VCaP (cell line): ENCODE measurements at regions not wholly inside any gene's neighbourhood (a gene's known extent, or its start where the extent isn't known, plus 50 kb on each side); places are given as distances from the start of the nearest gene placed in this dataset.

Source experiments
- H3K27ac ChIP-seq: fragments of 450-650 bp; 2 replicates; pipeline ENCODE4 v1.5.1; 2017
- TF ChIP-seq, protein P1 (sequence below): fragments of 450-650 bp; conservative IDR thresholded peaks from 2 replicates; pipeline ENCODE4 v1.5.1; 2017; ENCODE audit warnings: mild to moderate bottlenecking, moderate library complexity

DNA sequence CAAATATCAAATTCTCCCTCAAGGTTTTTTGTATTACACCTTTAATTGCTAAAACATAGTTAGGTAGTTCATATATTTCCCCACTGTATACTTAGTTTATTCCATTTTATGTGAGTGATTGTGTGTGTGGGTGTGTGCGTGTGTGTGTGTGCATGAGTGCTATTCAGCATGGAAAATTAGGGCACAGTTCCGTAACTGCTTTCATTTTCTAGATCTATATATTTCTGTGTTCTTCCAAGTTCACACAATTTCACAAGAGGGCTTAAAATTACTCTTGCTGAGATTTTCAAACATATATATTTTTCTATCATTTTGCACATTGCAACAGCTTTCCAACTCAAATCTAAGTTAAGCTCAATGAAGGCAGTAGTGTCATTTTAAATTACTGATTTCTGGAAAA lies 782.9 kb upstream of the SOX9 start:
- no peak overlapping the region for H3K27ac ChIP-seq
- TF ChIP-seq, protein P1, sequence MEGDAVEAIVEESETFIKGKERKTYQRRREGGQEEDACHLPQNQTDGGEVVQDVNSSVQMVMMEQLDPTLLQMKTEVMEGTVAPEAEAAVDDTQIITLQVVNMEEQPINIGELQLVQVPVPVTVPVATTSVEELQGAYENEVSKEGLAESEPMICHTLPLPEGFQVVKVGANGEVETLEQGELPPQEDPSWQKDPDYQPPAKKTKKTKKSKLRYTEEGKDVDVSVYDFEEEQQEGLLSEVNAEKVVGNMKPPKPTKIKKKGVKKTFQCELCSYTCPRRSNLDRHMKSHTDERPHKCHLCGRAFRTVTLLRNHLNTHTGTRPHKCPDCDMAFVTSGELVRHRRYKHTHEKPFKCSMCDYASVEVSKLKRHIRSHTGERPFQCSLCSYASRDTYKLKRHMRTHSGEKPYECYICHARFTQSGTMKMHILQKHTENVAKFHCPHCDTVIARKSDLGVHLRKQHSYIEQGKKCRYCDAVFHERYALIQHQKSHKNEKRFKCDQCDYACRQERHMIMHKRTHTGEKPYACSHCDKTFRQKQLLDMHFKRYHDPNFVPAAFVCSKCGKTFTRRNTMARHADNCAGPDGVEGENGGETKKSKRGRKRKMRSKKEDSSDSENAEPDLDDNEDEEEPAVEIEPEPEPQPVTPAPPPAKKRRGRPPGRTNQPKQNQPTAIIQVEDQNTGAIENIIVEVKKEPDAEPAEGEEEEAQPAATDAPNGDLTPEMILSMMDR: no peak

DNA sequence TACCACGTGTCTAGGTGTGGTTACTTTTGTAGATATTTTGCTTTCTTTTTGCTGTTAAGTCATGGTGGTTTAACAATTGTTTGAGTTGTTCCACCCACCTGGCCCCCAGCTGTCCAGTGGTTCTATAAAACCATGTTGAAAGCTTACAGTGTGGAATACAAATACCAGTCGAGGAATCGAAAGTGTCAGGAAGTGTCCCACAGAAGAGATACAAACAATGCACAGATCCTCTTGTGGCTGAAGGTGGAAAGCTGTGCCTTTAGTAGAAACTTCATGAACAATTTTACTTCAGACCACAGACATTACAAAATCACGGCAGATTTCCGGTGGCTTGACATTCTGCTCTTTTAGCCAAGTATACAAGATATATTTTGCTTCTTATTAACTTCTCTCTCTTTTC lies 782.4 kb upstream of the SOX9 start:
- TF ChIP-seq, protein P1: no peak
- H3K27ac ChIP-seq: no peak overlapping the region

DNA sequence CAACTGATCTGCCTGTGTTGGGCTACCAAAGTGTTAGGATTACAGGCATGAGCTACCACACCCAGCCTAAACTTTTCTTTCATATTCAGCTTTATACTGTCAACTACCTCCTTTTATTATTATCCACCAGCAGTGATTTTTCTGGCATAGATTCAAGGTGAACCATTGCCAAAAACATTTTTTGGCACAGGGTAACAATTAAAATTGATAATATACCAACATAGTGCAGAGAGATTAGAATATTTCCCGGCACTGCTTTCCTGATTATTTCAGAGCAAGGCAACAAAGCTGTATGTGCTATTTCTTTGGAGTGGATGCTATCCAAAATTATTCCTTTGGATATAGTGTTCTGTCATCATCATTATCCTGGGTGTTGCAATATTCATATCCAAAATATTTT lies 781.6 kb upstream of the SOX9 start:
- TF ChIP-seq, protein P1: no peak
- H3K27ac ChIP-seq: no peak overlapping the region

DNA sequence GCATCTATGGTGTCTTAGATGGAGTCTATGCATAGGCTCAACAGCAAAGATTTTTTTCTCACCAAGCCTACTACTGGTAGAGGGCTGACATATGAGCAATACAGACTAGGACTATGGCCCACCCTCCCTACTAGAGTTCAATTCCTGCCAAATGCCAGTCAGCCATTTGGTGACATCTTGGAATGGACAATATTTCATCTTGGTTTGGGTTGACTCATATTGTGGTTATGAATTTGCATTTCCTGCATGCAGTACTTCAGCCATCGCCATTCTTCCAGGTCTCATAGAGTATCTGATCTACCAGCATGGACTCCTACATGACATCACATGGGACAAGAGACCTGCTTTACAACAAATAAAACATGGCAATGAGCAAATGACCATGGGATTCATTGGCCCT lies 778.1 kb upstream of the SOX9 start:
- TF ChIP-seq, protein P1: no peak
- H3K27ac ChIP-seq: no peak overlapping the region

DNA sequence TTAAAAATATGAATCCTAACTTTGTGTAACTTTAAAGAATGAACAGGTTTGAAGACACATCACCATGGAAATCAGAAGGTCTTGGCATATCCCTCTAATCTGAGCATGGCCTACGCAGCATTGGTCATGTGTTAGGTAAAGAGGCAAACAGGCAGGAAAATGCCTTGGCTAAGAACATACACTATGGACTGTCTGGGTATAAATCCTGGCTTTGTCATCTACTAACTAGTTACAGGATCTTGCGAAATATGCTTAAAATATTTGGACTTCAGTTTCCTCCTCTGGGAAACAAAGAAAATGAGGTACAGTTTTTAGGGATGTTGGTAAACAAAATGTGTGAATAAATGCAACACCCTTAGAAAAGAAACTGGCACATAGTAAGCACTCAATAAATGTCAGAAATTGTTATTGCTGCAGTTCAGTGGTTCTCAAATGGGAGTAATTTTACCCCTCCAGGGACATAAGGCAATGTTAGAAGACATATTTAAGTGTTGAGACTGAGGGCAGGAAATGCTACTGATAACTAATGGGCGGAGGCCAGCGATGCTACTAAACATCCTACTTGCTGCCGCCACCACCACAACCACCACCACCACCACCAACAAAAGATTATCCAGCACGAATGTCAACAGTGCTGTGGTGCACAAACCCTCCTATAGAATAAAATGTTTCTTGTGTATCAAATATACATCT lies 770.8 kb upstream of the SOX9 start:
- TF ChIP-seq, protein P1: no peak
- no peak overlapping the region for H3K27ac ChIP-seq

DNA sequence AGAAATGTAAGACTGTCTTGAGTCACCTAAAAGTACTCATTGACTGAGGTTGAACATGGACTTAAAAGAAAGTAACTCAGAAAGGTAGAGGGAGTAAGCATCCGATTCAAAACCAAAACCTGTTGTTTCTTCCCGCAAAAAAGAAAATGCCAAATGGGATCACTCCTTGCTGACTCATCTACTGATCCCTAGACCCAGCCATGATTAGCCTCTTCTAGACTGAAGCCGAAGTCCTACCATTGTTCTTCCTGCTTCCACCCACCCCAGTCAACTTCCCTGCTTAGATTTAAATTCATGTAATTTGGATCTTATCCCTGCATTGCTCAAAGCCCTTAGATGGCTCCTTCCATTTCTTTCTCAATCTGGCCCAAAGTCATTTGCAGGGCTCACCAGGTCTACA lies 760.5 kb upstream of the SOX9 start:
- TF ChIP-seq, protein P1: no peak
- H3K27ac ChIP-seq: no peak overlapping the region

DNA sequence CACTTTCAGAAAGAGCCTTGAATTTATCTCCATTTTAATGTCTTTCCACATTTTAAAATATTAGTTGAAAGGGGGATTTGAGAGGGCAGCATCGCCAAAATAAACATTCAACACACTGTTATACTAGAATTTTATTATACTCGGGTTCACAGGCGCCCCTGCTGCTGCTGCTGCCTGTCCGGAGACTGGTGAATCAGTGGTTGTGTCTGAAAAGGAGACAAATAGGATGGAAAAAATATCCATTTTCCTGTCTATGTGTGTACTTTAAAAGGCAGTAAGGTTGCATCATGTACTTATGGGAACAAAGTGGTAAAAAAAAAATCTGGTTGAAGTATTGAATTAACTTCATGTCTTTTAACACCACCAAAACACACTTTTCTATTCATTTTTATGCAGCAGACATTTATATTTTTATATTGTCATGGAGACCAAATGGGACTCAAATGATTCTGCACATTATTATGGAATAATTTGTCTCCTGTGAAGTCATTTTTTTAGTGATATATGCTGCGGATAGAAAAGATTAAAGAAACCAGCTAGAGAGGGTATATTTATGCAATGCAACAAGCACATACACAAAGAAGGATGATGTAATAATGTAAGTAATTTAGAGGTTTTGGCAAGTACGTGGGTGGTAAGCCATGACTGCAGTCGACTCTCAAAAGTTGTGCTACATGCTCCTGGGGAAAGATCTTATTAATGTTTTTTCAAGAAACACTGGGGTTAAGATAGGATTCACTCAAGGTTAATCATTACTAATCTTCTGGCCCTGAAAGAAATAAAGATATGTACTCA lies 759.0 kb upstream of the SOX9 start:
- no peak overlapping the region for H3K27ac ChIP-seq
- TF ChIP-seq, protein P1: no peak
